Muscle of arm (tissue), 1 donor: ENCODE measurements at regions not wholly inside any gene's neighbourhood (a gene's known extent, or its start where the extent isn't known, plus 50 kb on each side); places are given as distances from the start of the nearest gene placed in this dataset.

Experiments
- DNase-seq: peaks from one replicate; pipeline ENCODE4 v3.0.0-alpha.2; 2013

DNA sequence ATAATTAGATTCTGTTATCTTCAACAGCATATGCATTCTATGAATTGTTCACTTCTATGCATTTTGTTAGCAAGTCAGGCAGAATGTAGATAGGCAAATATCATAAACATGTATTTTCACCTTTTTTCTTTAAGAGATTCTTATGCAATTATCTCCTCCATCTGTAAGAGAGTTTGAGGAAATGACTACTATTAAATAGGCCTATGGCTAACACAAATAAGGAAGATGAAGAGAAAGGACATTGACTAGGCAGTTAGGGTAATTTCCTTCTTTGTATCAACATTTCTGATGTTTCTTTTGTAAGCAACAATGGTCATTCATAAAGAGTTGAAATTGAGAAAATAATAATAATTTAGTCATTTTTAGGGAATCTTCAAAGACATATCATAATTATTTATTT, 145.2 kb upstream of the CDH12 start:
- DNase-seq: no peak

DNA sequence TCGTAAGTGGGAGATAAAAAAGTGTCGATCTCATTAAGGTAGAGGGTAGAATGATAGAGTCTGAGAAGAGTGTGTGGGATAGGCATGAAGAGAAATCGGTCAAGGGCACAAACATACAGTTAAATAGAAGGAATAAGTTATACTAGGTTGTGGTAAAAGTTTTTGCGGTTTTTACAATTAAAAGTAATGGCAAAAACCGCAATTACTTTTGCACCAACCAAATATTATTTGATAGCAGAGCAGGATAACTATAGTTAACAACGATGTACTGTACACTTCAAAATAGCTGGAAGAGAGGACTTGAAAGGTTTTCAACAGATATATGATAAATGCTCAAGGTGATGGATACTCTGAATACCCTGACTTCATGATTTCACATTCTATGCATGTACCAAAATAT, 135.8 kb upstream of the CDH12 start:
- DNase-seq: no peak

DNA sequence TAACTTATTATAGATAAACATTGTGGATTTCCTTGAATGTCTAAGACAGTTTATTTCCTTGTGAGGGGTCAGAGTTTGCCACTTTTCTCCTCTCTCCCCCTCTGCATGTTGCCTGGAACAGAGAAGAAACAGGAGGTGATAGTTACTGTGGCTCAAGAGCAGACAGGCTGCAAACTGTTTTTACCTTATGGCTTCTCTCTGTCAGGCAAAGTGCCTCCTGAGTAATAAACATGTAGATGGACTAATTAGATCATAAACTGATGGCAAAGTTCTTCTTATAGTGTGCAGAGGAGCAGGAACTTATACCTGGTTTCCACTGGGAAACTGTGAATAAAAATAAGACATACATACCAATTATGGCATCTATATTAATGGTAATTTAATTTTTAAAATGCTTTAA, 133.1 kb upstream of the CDH12 start:
- no peak for DNase-seq

DNA sequence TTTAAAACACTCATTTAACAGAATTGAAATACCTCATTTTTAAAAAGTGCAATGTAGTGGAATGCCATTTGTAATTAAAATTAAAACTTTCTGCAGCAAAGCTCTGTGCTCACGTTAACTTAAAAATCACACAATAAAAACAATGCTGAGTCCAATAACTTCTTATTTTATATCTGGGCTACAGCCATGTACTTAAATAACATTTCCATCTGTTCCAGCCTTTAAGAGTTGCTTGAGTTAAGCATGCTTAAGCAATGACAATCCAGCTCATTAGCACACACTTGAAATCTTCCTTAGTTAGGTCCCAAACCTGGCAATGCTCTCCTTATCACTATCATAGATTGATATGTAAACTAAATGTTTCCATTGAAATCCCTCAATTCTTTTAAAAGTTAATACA, 132.3 kb upstream of the CDH12 start:
- DNase-seq: no peak

DNA sequence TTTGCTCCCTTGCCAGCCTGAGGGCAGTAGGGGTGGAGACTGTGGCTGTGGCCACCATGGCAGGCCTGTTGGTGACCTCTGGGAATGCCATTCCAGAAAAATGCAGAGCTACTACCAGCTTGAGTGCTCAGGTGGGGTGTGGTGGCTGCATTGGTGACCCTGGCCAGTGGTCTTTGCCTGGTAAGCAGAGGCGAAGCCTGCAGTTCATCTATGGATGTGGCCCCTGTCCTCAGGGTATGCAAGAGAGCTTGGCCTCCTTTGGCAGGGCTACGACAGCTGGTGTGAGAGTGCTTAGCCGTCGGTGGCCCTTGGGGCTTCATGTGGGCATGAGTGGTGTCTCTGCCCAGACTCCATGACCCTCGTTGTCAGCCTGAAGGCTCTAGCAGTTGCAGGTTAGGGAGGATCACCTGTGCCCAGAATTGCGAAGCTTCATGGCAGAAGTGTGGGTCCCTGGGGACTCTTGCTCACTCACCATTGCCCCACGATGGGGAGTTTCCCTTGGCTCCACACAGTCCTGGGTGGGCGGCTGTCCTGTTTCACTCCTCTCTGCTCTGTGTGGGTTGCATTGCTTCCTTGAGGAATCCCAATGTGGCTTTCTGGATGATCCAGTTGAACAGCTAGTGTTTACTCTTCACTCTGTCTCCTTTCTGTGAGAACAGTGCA, 117.9 kb upstream of the CDH12 start:
- no peak for DNase-seq

DNA sequence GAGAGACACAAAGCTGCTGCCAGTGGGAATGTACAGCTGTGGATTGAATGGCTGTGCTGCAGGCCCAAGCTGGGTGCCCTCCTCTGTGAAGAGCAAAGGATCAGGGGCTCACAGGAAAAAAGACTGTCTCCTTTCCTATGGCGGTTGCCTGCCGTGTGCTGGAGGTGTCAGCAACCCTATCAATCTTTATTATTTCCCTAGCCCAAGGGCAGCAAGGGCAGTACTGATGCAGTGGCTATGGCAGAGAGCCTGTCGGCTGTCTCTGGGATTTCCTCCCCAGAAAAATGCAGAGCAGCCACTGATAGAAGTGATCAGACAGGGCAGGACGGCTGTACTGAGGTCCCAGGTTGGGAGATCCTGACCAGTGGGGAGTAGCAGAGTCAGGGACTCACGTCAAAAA, 117.3 kb upstream of the CDH12 start:
- DNase-seq: no peak

DNA sequence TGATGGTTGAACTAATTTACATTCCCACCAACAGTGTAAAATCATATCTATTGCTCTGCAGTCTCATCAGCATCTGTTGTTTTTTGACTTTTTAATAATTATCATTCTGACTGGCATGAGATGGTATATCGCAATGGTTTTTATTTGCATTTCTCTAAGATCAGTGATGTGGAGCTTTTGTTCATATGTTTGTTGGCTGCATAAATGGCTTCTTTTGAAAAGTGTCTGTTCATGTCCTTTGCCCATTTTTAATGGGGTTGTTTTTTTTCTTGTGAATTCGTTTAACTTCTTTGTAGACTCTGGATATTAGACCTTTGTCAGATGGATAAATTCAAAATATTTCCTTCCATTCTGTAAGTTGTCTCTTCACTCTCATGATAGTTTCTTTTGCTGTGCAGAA, 115.2 kb upstream of the CDH12 start:
- no peak for DNase-seq

DNA sequence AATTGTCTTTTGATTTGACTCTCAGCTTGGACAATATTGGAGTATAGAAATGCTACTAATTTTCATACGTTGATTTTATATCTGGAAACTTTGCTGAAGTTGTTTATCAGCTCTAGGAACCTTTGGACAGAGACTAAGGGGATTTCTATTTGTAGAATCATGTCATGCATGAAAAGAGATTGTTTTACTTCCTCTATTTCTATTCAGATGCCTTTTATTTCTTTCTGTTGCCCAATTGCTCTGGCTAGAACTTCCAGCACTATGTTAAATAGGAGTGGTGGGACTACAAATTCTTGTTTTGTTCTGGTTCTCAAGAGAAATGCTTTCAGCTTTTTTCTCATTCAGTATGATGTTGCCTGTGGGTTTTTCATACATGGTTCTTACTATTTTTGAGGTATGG, 112.8 kb upstream of the CDH12 start:
- DNase-seq: no peak

DNA sequence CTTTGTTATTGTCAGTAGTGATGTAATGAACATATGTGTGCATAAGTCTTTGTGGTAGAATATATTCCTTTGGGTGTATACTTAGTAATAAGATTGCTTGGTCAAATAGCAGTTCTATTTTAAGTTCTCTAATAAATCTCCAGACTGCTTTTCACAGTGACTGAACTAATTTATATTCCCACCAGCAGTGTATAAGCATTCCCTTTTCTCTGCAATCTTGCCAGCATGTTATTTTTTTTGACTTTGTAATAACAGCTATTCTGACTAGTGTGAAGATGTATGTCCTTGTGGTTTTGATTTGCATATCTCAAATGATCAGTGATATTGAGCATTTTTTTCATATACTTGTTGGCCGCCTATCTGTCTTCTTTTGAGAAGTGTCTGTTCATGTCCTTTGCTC, 111.5 kb upstream of the CDH12 start:
- no peak for DNase-seq

DNA sequence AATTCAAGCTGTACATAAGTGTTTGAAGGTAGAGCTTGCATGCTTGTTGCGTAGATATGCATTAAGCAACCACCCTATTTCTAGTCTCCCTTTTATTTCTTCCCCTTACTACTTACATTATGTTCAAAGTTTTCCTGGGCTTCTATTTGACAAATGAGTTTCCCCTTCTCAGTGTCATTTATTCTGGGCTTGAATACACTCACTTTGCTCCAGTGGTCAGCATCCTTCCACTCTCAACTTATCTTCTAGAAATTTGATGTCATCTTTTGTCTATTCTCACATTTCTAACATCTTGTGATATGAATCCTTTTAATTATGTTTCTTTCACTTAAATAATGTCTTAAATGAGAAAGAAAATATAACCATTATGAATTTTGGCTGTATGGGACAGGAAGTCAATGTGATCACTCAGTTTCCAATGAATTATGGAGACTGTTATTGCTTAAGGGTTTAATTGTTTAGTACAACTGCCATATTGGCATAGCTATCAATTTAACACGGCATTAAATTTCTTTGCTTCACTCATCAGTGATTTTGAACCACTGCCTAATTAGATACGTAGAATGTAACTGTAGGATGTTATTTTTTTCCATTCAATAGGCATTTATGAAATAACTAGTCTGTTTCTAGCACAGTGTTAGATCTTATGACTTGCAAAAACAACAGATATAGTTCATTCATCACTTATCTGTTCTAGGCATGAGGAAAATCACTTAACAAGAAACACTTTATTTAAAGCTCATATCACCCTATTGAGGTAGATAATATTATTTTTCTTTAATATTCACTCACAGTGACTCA, 105.5 kb upstream of the CDH12 start:
- no peak for DNase-seq

DNA sequence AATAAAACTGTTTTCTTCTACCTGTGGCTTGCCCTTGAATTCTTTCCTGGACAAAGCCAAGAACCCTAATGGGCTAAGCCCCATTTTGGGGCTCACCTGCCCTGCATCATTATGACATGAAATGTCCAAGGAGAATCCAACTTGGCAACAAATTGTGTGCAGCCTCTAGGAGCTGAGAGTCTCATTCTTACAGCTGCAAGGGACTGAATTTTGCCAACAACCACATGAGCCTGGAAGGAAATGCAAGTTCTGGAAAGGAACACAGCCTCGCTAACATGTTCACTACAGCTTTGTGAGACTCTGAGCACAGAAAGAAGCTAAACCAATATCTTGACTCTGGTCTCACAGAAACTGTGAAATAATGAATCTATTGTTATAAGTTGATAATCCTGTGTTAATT, 94.8 kb upstream of the CDH12 start:
- peak; percentile 34 for DNase-seq

DNA sequence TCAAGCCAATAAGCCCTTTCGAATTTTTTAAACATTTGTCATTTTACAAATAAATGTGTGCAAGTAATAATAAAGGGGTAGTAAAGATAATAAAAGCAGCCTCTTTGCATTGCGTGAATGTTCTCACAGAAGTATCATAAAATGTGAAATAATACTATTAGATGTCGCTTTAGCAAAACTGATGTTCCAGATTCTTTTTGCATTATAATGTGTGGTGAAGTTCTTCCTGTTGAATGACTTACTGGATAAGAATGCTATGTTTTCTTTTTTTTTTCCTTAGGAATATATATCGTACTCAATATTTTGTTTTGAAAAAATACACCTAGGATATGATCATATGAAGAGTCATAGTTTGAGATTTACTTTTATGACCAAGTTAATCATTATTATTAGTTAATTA, 85.2 kb upstream of the CDH12 start:
- no peak for DNase-seq

DNA sequence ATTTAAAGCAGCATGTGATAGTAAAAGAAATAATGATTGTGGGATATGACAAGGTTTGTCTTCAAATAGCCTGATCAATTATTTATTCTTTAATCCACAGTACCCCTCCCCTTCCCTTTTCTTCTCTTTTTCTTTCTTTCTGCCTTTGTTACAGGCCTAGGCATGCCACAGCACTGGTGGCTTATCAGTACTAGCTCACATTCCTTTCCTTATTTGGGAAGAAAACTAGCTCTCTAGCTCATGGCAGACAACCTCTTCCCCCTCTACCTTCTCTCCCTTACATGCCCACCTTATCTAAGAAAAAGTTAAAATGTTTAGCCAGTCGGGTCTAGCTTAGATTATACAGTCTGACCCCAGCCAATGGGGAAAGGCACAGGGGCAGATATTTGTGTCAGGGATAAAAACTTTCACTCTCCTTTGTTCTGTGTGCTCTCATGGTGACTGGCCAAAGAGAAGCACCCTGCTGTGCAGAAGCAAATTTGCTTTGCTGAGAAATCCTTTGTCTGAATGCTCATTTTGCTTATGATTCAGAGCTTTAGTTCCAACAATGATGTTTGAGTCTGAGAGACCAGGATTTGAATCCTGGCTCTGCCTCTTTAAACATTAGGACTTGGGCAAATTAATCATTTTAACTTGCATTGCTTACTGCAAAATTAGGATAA, 75.8 kb upstream of the CDH12 start:
- no peak for DNase-seq

DNA sequence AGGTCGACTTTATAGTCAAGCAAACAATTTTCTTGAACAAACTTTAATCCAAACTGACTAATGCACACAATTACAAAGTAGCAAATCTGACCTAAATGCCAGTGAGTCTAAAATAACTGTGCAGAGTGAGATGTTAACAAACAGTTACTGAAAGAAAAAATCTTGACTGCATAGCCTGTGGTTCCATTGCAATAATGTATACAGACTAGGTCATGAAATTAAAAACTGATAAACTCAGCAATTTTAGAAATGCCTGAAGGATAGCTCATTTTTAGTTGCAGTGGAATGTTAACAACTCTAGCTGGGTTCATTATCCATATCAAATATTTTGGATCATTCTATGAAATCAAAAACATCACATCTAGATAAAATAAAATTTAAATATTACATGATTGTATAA, 73.4 kb upstream of the CDH12 start:
- no peak for DNase-seq

DNA sequence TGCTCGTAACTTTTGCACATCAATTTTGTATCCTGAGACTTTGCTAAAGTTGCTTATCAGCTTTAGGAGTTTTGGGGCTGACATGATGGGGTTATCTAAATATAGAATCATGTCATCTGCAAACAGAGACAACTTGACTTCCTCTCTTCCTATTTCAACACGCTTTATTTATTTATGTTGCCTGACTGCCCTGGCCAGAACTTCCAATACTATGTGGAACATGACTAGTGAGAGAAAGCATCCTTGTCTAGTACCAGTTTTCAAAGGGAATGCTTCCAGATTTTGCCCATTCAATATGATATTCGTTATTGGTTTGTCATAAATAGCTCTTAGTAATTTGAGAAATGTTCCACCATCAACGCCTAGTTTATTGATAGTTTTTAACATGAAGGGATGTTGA, 65.4 kb upstream of the CDH12 start:
- no peak for DNase-seq

DNA sequence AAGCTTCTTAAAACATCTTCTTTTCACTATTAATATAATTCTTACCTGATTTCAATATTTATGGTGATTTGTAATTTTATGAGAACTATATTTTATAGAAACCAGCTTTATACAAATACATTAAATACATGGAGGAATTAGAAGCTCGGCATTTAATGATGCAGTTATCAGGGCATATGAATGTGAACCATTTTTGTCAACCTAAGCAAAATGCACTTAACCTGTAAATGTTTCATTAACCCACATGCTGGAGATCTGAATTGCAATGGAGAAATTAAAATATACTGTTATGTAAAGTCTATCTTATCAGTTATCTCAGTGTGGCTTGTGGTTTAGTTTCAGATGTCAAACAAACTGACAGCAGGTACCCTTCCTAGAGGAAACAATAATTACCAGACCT, 63.2 kb upstream of the CDH12 start:
- no peak for DNase-seq

DNA sequence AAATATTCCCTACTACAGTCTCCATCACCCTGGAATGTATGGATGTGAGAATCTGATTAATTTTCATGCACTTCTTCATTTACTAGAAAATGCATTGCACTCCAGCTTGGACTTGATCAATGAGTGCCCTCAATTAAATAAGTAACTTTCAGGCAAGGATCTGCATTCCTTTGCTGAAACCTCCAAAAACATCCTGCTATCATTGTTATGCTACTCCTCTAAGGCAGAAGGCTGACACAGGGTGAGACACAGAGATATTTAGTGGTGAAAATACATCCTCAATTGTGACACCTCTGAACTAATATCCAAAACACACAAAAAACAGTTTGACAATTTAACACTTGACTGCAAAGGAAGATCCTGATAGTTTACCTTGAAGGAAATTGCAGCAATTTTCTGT, 57.9 kb upstream of the CDH12 start:
- DNase-seq: no peak

DNA sequence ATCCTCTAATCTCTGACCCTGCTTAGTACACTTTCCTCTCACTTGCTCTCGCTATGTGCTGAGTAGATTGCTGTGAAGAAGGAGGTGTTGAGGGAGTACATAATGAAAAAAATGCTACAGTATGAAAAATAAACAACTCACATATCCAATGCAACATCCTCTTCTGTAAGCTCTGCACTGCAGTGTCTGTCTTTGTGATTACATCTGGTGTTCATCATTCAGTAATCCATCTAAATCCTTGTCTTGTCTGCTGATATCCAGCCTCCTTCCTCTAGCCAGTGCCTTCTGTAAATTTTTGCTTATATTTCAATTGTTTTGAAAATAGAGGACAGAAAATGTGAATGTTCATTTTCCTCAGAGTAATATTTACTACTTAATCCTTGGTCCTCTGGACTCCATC, 57.4 kb upstream of the CDH12 start:
- DNase-seq: no peak

DNA sequence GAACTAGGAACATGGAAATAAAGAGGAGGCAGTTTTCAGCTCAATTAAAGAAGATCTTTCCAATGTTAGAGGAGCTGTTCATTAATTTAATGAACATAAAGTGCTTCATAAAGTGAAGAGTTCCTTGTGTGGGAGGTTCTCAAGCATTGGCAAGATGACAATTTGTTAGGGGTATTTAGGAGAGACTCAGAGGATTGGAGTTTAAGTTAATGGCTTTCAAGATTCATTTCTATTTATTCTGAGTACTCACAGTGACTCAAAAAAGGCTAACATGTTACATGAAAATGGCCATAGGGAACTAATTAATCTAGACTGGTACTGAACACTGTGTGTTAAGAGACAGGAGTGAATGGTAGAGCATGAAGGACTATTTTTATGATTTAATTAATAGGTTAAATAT, 55.4 kb upstream of the CDH12 start:
- no peak for DNase-seq

DNA sequence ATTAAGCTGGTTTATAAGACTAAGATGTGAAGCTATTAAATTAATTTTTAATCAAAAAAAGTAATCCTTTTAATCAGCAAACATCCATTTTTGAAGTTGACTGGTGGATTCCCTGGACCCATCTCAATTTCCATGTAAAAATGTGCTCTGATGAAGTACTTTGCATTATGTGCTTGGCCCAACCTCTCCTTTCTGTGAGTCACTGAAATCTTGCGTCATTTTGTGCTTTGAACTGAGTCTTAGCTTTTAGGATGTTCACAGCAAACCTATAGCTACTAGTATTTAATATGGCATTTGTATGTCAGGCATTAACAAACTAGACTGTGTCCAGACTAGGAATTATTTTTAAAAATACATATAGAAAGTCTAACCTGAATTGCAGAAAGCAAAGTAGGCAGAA, 55.0 kb upstream of the CDH12 start:
- DNase-seq: no peak
